OCI-LY1 (cell line): ENCODE measurements at regions not wholly inside any gene's neighbourhood (a gene's known extent, or its start where the extent isn't known, plus 50 kb on each side); places are given as distances from the start of the nearest gene placed in this dataset.

ENCODE experiments used
- H2AFZ ChIP-seq: fragments of 200-600 bp; sonication (generic), shearing (Covaris generic); 2 replicates; pipeline ENCODE4 v1.6.0; 2014; ENCODE audit warnings: antibody characterized with exemption, mild to moderate bottlenecking, low read length
- H3F3A ChIP-seq: fragments of 200-600 bp; sonication (generic), shearing (Covaris generic); 2 replicates; pipeline ENCODE4 v1.6.0; 2014; ENCODE audit warnings: mild to moderate bottlenecking, antibody characterized with exemption, low read length, moderate library complexity; ENCODE audit not compliant: insufficient read depth
- H3K27ac ChIP-seq: fragments of 200-600 bp; sonication (generic); 2 replicates; pipeline ENCODE4 v1.5.1; 2014; ENCODE audit warnings: low read length, mixed run types, mild to moderate bottlenecking, low read depth; ENCODE audit not compliant: poor library complexity, severe bottlenecking
- H3K27me3 ChIP-seq: fragments of 200-600 bp; sonication (generic); 2 replicates; pipeline ENCODE4 v1.6.0; 2014; ENCODE audit warnings: antibody characterized with exemption, mild to moderate bottlenecking, low read length, moderate library complexity; ENCODE audit not compliant: insufficient read depth
- H3K36me3 ChIP-seq: fragments of 200-600 bp; sonication (generic); 2 replicates; pipeline ENCODE4 v1.6.1; 2014; ENCODE audit warnings: mild to moderate bottlenecking, antibody characterized with exemption, low read length, moderate library complexity, mixed read lengths; ENCODE audit not compliant: insufficient read depth
- H3K4me1 ChIP-seq: fragments of 200-600 bp; sonication (generic); 2 replicates; pipeline ENCODE4 v1.5.1; 2014; ENCODE audit warnings: mild to moderate bottlenecking, low read length, moderate library complexity; ENCODE audit not compliant: insufficient read depth, severe bottlenecking
- H3K4me2 ChIP-seq: fragments of 200-600 bp; sonication (generic), shearing (Covaris generic); 2 replicates; pipeline ENCODE4 v1.6.1; 2014; ENCODE audit warnings: low read length
- H3K4me3 ChIP-seq: fragments of 200-600 bp; sonication (generic); 2 replicates; pipeline ENCODE4 v1.5.1; 2014; ENCODE audit warnings: low read length, low read depth, mild to moderate bottlenecking, mixed read lengths; ENCODE audit not compliant: poor library complexity, severe bottlenecking
- H3K79me2 ChIP-seq: fragments of 200-600 bp; shearing (Covaris generic); 2 replicates; pipeline ENCODE4 v1.6.1; 2016; ENCODE audit warnings: mixed run types, low read length, mixed read lengths; ENCODE audit not compliant: insufficient read depth
- H3K9ac ChIP-seq: fragments of 200-600 bp; sonication (generic), shearing (Covaris generic); 2 replicates; pipeline ENCODE4 v1.6.1; 2014; ENCODE audit warnings: mild to moderate bottlenecking, low read length, mixed read lengths
- H3K9me2 ChIP-seq: fragments of 200-600 bp; sonication (generic), shearing (Covaris generic); 2 replicates; pipeline ENCODE4 v1.6.1; 2014; ENCODE audit warnings: low read depth, mild to moderate bottlenecking, low read length, mixed read lengths
- H3K9me3 ChIP-seq: fragments of 200-600 bp; shearing (Covaris generic); 2 replicates; pipeline ENCODE4 v1.6.1; 2014; ENCODE audit warnings: low read length, mixed read lengths
- H4K20me1 ChIP-seq: fragments of 200-600 bp; sonication (generic), shearing (Covaris generic); 2 replicates; pipeline ENCODE4 v1.6.0; 2016; ENCODE audit warnings: mild to moderate bottlenecking, low read length; ENCODE audit not compliant: insufficient read depth
- EZH2 ChIP-seq: fragments of 200-600 bp; sonication (generic), shearing (Covaris generic); IDR thresholded peaks from 2 replicates; pipeline ENCODE4 v1.8.0; 2017; ENCODE audit warnings: borderline replicate concordance, mixed run types, mild to moderate bottlenecking, antibody characterized with exemption, low read length, moderate library complexity, mixed read lengths
- TF ChIP-seq, protein P1 (sequence below): fragments of 200-600 bp; sonication (generic), shearing (Covaris generic); IDR thresholded peaks from 2 replicates; pipeline ENCODE4 v1.5.1; 2017; ENCODE audit warnings: mild to moderate bottlenecking, antibody characterized with exemption, low read length, moderate library complexity, mixed read lengths

GRCh38 chr13:99845161-99845874, 126.2 kb downstream of the ZIC5 start:
- Histone ChIP-seq H3F3A (no peaks in the 10 kb centered on the region), H3K79me2 (no peaks in the 10 kb centered on the region), H3K4me1 (no peaks in the 10 kb centered on the region), H3K36me3 (no peaks in the 10 kb centered on the region), H3K4me2 (no peak overlapping the region), H3K27me3 (no peaks in the 10 kb centered on the region), H2AFZ (no peak overlapping the region), H4K20me1 (no peaks in the 10 kb centered on the region), H3K9me2 (no peaks in the 10 kb centered on the region), H3K27ac (no peak overlapping the region), H3K9me3 (no peaks in the 10 kb centered on the region), H3K9ac (no peak overlapping the region), H3K4me3 (no peak overlapping the region)
- TF ChIP-seq EZH2 = no peak
- TF ChIP-seq, protein P1, sequence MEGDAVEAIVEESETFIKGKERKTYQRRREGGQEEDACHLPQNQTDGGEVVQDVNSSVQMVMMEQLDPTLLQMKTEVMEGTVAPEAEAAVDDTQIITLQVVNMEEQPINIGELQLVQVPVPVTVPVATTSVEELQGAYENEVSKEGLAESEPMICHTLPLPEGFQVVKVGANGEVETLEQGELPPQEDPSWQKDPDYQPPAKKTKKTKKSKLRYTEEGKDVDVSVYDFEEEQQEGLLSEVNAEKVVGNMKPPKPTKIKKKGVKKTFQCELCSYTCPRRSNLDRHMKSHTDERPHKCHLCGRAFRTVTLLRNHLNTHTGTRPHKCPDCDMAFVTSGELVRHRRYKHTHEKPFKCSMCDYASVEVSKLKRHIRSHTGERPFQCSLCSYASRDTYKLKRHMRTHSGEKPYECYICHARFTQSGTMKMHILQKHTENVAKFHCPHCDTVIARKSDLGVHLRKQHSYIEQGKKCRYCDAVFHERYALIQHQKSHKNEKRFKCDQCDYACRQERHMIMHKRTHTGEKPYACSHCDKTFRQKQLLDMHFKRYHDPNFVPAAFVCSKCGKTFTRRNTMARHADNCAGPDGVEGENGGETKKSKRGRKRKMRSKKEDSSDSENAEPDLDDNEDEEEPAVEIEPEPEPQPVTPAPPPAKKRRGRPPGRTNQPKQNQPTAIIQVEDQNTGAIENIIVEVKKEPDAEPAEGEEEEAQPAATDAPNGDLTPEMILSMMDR = no peak

DNA sequence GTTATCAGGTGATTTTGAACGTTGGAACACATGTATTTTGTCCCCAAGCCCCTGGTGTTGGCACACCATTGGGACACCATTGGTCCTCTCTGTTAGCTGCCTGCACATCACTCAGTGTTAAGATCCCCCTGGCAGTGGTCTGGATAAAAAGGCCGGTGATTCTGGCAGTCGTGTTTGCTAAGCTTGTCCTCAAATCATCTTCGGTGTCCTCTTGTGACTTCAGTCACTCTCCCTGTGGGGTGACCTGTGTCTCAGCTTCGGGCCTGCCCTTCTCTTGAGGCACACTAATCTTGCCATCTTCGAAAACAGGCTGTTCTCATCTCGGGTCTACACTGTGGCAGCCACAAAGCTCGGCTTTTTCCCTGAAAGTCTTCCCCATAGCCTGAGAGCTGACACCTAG, 127.1 kb downstream of the ZIC5 start:
- Histone ChIP-seq H3K4me2 (no peak overlapping the region), H3K36me3 (no peaks in the 10 kb centered on the region), H3F3A (no peaks in the 10 kb centered on the region), H3K27ac (no peak overlapping the region), H3K27me3 (no peaks in the 10 kb centered on the region), H3K9me2 (no peaks in the 10 kb centered on the region), H3K79me2 (no peaks in the 10 kb centered on the region), H3K4me1 (no peaks in the 10 kb centered on the region), H3K9me3 (no peaks in the 10 kb centered on the region), H2AFZ (no peak overlapping the region), H3K4me3 (no peak overlapping the region), H3K9ac (no peak overlapping the region), H4K20me1 (no peaks in the 10 kb centered on the region)
- TF ChIP-seq, protein P1 = no peak
- TF ChIP-seq EZH2 = no peak

GRCh38 chr13:99843872-99844271, 127.7 kb downstream of the ZIC5 start:
- Histone ChIP-seq H3K27me3 (no peaks in the 10 kb centered on the region), H3K4me3 (no peak overlapping the region), H4K20me1 (no peaks in the 10 kb centered on the region), H3K4me2 (no peak overlapping the region), H3K27ac (no peak overlapping the region), H3K36me3 (no peaks in the 10 kb centered on the region), H3K9ac (no peak overlapping the region), H2AFZ (no peak overlapping the region), H3K4me1 (no peaks in the 10 kb centered on the region), H3K79me2 (no peaks in the 10 kb centered on the region), H3F3A (no peaks in the 10 kb centered on the region), H3K9me3 (no peaks in the 10 kb centered on the region), H3K9me2 (no peaks in the 10 kb centered on the region)
- TF ChIP-seq, protein P1 = no peak
- TF ChIP-seq EZH2 = no peak
